Esophagus squamous epithelium (tissue), 5 donors: ENCODE measurements at regions not wholly inside any gene's neighbourhood (a gene's known extent, or its start where the extent isn't known, plus 50 kb on each side); places are given as distances from the start of the nearest gene placed in this dataset.

Source experiments
- DNase-seq: peaks from one replicate; lab custom pipeline; 2025; lab: John Stamatoyannopoulos, UW
- H3K27ac ChIP-seq, 4 donors: fragments of 200-600 bp; sonication (generic); one replicate each; pipeline ENCODE4 v1.5.1; 2016 to 2019; ENCODE audit warnings: mild to moderate bottlenecking in 1 of 4
- H3K27me3 ChIP-seq, 4 donors: fragments of 200-600 bp; sonication (generic); 1 replicate in 3 of 4; 2 replicates in 1 of 4; pipeline versions ENCODE4 v1.5.1 to v1.6.0; 2017 to 2021; ENCODE audit warnings: antibody characterized with exemption in 1 of 4
- H3K36me3 ChIP-seq, 3 donors: fragments of 200-600 bp; sonication (generic); one replicate each; pipeline ENCODE4 v1.5.1; 2016 to 2019
- H3K4me1 ChIP-seq, 3 donors: fragments of 200-600 bp; sonication (generic); one replicate each; pipeline ENCODE4 v1.5.1; 2017 to 2019
- H3K4me3 ChIP-seq, 4 donors: fragments of 200-600 bp; sonication (generic); 1 replicate in 3 of 4; 2 replicates in 1 of 4; pipeline ENCODE4 v1.5.1; 2016 to 2019; ENCODE audit warnings: mild to moderate bottlenecking in 2 of 4, moderate library complexity in 1 of 4
- H3K9me3 ChIP-seq, 3 donors: fragments of 200-600 bp; sonication (generic); one replicate each; pipeline ENCODE4 v1.5.1; 2016 to 2019
- CTCF ChIP-seq, 6 experiments: fragments of 450-650 bp in 4 of 6; fragments of 200-600 bp in 2 of 6; sonication (generic) in 2 of 6; IDR thresholded peaks; one replicate each; pipeline ENCODE4 v1.5.1; 2016 to 2019; ENCODE audit warnings: antibody characterized with exemption in 6 of 6, mild to moderate bottlenecking in 4 of 6, moderate library complexity in 4 of 6
- POLR2A ChIP-seq, 4 donors: fragments of 450-650 bp; IDR thresholded peaks; one replicate each; pipeline ENCODE4 v1.6.1; 2017; ENCODE audit warnings: antibody characterized with exemption in 4 of 4, mild to moderate bottlenecking in 4 of 4, moderate library complexity in 3 of 4
- WGBS, 2 donors: methylation state at CpG; one replicate each; pipeline ENCODE4 v1.1.5; 2018; 5-methylcytosine and 5-hydroxymethylcytosine counted together
- intact Hi-C: fragments of 100-400 bp; cut with DNase I; formaldehyde crosslinking; loops from one replicate; pipeline ENCODE4 v1.15.0; 2022
- donor health status: DM: yes; HTN: yes; CAD: no.

GRCh38 chr6:67888886-67889681, 746.0 kb upstream of the ADGRB3 start:
- intact Hi-C loops, result no loop called here
- Histone ChIP-seq H3K27me3 (no peaks in the 10 kb centered on the region), H3K4me1 (no peaks in the 10 kb centered on the region), H3K36me3 (no peaks in the 10 kb centered on the region), H3K4me3 (no peak overlapping the region), H3K27ac (no peak overlapping the region), H3K9me3 (peaks cover 0 to 24% (median 0%) of the 10 kb centered on the region in 3 donors)
- DNase-seq, result no peak
- TF ChIP-seq POLR2A (IDR thresholded peaks at IDR 0.05) (no peak), CTCF (IDR thresholded peaks at IDR 0.05) (no peak)
- 66 to 74% methylated on average over 19 to 21 of the region's 21 CpGs for WGBS, 2 donors

GRCh38 chr6:67888546-67888885, 746.6 kb upstream of the ADGRB3 start:
- Histone ChIP-seq H3K27ac (no peak overlapping the region), H3K27me3 (no peaks in the 10 kb centered on the region), H3K36me3 (no peaks in the 10 kb centered on the region), H3K9me3 (peaks cover 0 to 24% (median 0%) of the 10 kb centered on the region in 3 donors), H3K4me3 (no peak overlapping the region), H3K4me1 (no peaks in the 10 kb centered on the region)
- DNase-seq, result no peak
- no peak for TF ChIP-seq POLR2A (IDR thresholded peaks at IDR 0.05)
- TF ChIP-seq CTCF (IDR thresholded peaks at IDR 0.05), result no peak
- WGBS, 2 donors, result 82 to 86% methylated on average over 9 of the region's 9 CpGs
- intact Hi-C loops, result no loop called here

GRCh38 chr6:67887747-67888545, 747.1 kb upstream of the ADGRB3 start:
- no peak for TF ChIP-seq POLR2A (IDR thresholded peaks at IDR 0.05)
- no peak for TF ChIP-seq CTCF (IDR thresholded peaks at IDR 0.05)
- DNase-seq, result no peak
- intact Hi-C loops, result no loop called here

GRCh38 chr6:67887419-67887746, 747.7 kb upstream of the ADGRB3 start:
- WGBS, 2 donors, result 83 to 91% methylated on average over 4 of the region's 4 CpGs
- Histone ChIP-seq H3K27me3 (no peaks in the 10 kb centered on the region), H3K4me3 (no peak overlapping the region), H3K4me1 (no peaks in the 10 kb centered on the region), H3K9me3 (peaks cover 0 to 24% (median 0%) of the 10 kb centered on the region in 3 donors), H3K36me3 (no peaks in the 10 kb centered on the region), H3K27ac (no peak overlapping the region)
- TF ChIP-seq CTCF (IDR thresholded peaks at IDR 0.05) (no peak), POLR2A (IDR thresholded peaks at IDR 0.05) (no peak)
- intact Hi-C loops, result no loop called here
- no peak for DNase-seq

More at GRCh38 chr6:67887747-67888545, 747.1 kb upstream of the ADGRB3 start:
- no peak overlapping the region for H3K27ac ChIP-seq
- H3K4me3 ChIP-seq, result no peak overlapping the region
- no peaks in the 10 kb centered on the region for H3K4me1 ChIP-seq
- no peaks in the 10 kb centered on the region for H3K36me3 ChIP-seq
- H3K9me3 ChIP-seq, result peaks cover 0 to 24% (median 0%) of the 10 kb centered on the region in 3 donors
- H3K27me3 ChIP-seq, result no peaks in the 10 kb centered on the region
- WGBS, 2 donors, result 77 to 82% methylated on average over 13 to 14 of the region's 17 CpGs

GRCh38 chr6:67886840-67887292, 748.2 kb upstream of the ADGRB3 start:
- TF ChIP-seq CTCF (IDR thresholded peaks at IDR 0.05), result no peak
- TF ChIP-seq POLR2A (IDR thresholded peaks at IDR 0.05), result no peak
- intact Hi-C loops, result no loop called here
- Histone ChIP-seq H3K27ac (no peak overlapping the region), H3K4me1 (no peaks in the 10 kb centered on the region), H3K4me3 (no peak overlapping the region), H3K27me3 (no peaks in the 10 kb centered on the region), H3K36me3 (no peaks in the 10 kb centered on the region), H3K9me3 (peaks cover 0 to 24% (median 0%) of the 10 kb centered on the region in 3 donors)
- no peak for DNase-seq
- WGBS, 2 donors, result 88 to 93% methylated on average over 15 to 21 of the region's 23 CpGs
